ENCODE measurements at regions not wholly inside any gene's neighbourhood (a gene's known extent, or its start where the extent isn't known, plus 50 kb on each side); places are given as distances from the start of the nearest gene placed in this dataset.

DNA sequence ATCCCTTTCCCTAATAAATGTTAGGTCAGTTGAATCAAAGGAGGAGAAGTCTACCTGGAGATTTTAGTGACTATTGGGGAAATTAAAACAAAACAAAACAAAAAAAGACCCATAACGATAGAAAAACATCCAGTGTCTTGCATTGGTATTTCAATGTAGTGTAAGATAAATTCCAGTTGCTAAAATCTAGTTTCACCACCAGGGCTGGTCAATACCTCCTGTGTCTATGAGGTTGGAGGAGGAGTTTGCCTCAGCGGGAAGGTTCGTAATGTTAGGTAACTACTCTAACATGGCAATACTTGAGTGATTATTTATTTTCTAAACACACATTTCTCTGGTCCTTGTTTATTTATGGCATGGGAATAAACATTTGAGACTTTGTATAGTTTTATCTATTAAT, 483.2 kb downstream of the FGF9 start:
- TF ChIP-seq, protein P1, sequence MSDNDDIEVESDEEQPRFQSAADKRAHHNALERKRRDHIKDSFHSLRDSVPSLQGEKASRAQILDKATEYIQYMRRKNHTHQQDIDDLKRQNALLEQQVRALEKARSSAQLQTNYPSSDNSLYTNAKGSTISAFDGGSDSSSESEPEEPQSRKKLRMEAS (IDR thresholded peaks at IDR 0.05; ENCODE audit: low read depth, low read length), result no peak
- no peak for TF ChIP-seq CTCF (IDR thresholded peaks at IDR 0.05; ENCODE audit: low read depth, low read length)
- no peak for TF ChIP-seq MYC (IDR thresholded peaks at IDR 0.05; ENCODE audit: low read depth, low read length)
- TF ChIP-seq POLR2A (IDR thresholded peaks at IDR 0.05; ENCODE audit: extremely low read depth, insufficient read length), result no peak
